NCI-H2227 (cell line): ENCODE measurements at regions not wholly inside any gene's neighbourhood (a gene's known extent, or its start where the extent isn't known, plus 50 kb on each side); places are given as distances from the start of the nearest gene placed in this dataset.

Experiments used
- DNase-seq: peaks from one replicate; lab custom pipeline; 2025; ENCODE audit not compliant: unreplicated experiment; lab: John Stamatoyannopoulos, UW

- no peak for DNase-seq
These were observed 65.4 kb upstream of the STEAP1B start for GRCh38 chr7:22565315-22565811.

GRCh38 chr7:22564511-22565045, 64.6 kb upstream of the STEAP1B start:
- no peak for DNase-seq

GRCh38 chr7:22563621-22564241, 63.7 kb upstream of the STEAP1B start:
- peak; percentile 7 for DNase-seq

DNA sequence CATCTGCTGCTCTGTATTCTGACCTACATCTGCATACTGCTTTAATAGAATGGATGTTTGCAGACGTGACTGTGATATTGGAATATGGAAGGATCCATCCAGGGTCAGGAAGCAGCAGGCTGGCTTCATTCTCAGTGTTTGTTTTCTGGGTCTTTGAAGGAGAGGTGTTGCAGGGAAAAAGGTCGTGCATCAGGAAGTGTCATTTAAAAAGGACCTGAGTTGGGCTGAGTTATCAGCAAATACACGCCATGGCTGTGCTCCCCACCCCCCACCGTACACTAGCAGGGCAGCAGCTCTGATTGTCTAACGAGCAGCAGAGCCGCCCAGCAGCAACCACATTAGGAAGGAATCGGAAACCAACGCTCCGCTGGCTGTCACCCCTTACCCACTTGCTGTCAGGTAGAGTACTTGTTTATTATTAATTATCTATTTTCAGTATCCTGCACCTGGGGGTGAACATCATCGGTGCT, 63.1 kb upstream of the STEAP1B start:
- DNase-seq = peak; percentile 18

DNA sequence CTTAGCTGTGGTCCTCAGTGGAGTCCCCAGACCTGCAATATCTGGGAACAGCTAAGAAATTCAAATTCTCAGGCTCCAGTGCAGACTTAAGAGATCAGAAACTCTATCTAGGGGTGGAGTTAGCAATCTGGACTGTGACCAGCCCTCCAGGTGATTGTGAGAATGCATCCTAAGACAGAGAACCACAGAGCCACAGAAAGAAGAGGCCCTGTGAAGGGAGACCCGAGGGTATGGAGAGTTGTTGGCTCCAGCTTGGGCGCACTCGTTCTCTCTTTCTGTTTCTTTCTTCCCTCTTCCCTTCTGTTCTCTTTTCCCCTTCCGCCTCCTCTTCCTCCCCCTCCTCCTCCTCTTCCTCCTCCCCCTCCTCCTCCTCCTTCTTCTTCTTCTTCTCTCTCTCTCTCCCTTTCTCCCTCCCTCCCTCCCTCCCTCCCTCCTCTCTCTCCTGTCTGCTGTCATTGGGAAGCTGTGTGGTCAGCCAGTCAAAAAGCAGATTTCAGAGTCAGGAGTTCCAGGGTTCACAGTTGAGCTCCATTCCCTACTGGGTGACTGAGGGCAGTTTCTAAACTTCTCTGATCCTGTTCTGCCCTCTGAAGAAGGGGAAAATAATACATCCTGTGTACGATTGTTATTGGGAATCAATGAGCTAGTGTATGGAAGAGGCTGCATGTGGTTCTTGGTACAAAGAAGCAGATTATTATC, 62.1 kb upstream of the STEAP1B start:
- no peak for DNase-seq

DNA sequence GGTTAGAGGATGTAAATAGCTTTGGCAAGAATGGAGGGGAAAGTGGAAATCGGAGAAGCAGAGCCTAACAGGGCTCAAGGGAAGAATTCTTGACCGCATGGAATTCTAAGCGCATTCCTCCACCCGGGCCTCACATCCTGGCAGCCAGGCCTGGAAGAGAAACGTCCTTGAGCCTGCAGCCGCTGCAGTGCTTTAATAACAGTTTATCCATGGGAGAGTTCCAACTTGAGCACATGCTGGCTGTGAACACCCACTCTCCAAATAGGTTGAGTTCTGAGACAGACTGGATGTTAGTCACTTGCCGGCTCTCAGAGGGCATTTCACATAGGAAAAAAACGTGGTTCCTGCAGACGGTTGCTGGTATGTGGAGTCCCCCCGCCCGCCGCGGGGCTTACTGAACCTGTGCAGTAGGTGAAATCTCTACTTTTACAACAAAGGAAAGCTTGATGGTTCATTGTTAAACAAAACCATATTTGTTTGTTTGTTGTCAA, 61.4 kb upstream of the STEAP1B start:
- peak; percentile 40 for DNase-seq

- peak; percentile 75 for DNase-seq
These were observed 60.0 kb upstream of the STEAP1B start for GRCh38 chr7:22559829-22560489.

DNA sequence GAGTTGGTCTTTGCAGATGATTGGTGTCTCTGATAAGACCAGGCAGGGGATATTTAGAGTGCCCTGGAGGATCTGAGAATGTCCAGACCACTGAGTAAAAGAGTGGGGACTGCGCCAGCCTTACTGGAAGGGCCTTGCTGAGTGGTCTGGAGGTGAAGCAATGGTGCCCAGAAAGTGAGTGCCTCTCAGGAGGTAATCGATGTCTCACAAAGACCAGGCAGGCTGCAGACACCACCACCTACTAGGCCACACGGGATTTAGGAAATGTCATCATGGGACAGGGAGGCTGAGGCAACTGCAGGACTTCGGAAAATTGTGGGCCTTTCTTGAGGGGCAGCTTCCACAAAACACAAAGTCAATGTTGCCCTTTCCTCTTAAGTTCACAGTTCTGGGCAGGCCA, 57.2 kb upstream of the STEAP1B start:
- no peak for DNase-seq

- no peak for DNase-seq
These were observed 55.5 kb upstream of the STEAP1B start for GRCh38 chr7:22555476-22555875.

- no peak for DNase-seq
These were observed 54.2 kb upstream of the STEAP1B start for GRCh38 chr7:22554184-22554583.

- DNase-seq = no peak
These were observed 52.0 kb upstream of the STEAP1B start for GRCh38 chr7:22551768-22552513.

GRCh38 chr7:22550514-22551030, 50.6 kb upstream of the STEAP1B start:
- no peak for DNase-seq

- DNase-seq = peak; percentile 72
These were observed 49.9 kb upstream of the STEAP1B start for GRCh38 chr7:22549667-22550513.
